GM23338 (cell line): ENCODE measurements at regions not wholly inside any gene's neighbourhood (a gene's known extent, or its start where the extent isn't known, plus 50 kb on each side); places are given as distances from the start of the nearest gene placed in this dataset.

Experiments
- CTCF ChIP-seq, 2 experiments: fragments of 200-600 bp in 1 of 2; sonication (generic) in 1 of 2; conservative IDR thresholded peaks; 2 replicates each; pipeline versions ENCODE4 v1.5.1 to v1.6.1; 2016 to 2017; ENCODE audit warnings: antibody characterized with exemption in 2 of 2, low read depth in 2 of 2, mild to moderate bottlenecking in 2 of 2, moderate library complexity in 1 of 2
- ETS1 ChIP-seq: IDR thresholded peaks from 2 replicates; pipeline ENCODE4 v1.6.1; 2016; ENCODE audit warnings: antibody characterized with exemption
- EZH2 ChIP-seq: fragments of 200-600 bp; sonication (generic); IDR thresholded peaks from one replicate; pipeline ENCODE4 v1.8.0; 2017; ENCODE audit warnings: antibody characterized with exemption, mild to moderate bottlenecking, low read depth; ENCODE audit not compliant: unreplicated experiment
- EZH2phosphoT487 ChIP-seq: fragments of 200-600 bp; sonication (generic); IDR thresholded peaks from one replicate; pipeline ENCODE4 v1.8.1; 2018; ENCODE audit warnings: antibody characterized with exemption; ENCODE audit not compliant: unreplicated experiment
- JUNB ChIP-seq: IDR thresholded peaks from one replicate; pipeline ENCODE4 v1.6.1; 2016; ENCODE audit warnings: antibody characterized with exemption; ENCODE audit not compliant: unreplicated experiment
- NANOG ChIP-seq: IDR thresholded peaks from 2 replicates; pipeline ENCODE4 v1.6.1; 2016; ENCODE audit warnings: antibody characterized with exemption, borderline replicate concordance
- POLR2AphosphoS5 ChIP-seq: IDR thresholded peaks from 2 replicates; pipeline ENCODE4 v1.6.1; 2016; ENCODE audit warnings: antibody characterized with exemption, low read depth
- REST ChIP-seq: IDR thresholded peaks from one replicate; pipeline ENCODE4 v1.6.1; 2018; ENCODE audit warnings: antibody characterized with exemption; ENCODE audit not compliant: unreplicated experiment
- STAT1 ChIP-seq: IDR thresholded peaks from one replicate; pipeline ENCODE4 v1.6.1; 2016; ENCODE audit warnings: antibody characterized with exemption; ENCODE audit not compliant: unreplicated experiment
- ZNF114 ChIP-seq: fragments of 250-450 bp; sonication (Bioruptor Pico); IDR thresholded peaks from 2 replicates; pipeline ENCODE4 v1.5.0; 2020; ENCODE audit warnings: mild to moderate bottlenecking, moderate library complexity
- TF ChIP-seq, protein P1 (sequence below): fragments of 250-450 bp; sonication (Bioruptor Pico); IDR thresholded peaks from 2 replicates; pipeline ENCODE4 v1.5.0; 2020; ENCODE audit warnings: mild to moderate bottlenecking, moderate library complexity

- TF ChIP-seq EZH2 (no peak), CTCF (conservative IDR thresholded peaks at IDR 0.05; ENCODE audit: low read depth in 2 of 2) (no peak), POLR2AphosphoS5 (no peak), NANOG (no peak), EZH2phosphoT487 (no peak), JUNB (no peak), REST (no peak), ZNF114 (CRISPR knock-in tag) (no peak), ETS1 (no peak), STAT1 (no peak)
- TF ChIP-seq, protein P1, sequence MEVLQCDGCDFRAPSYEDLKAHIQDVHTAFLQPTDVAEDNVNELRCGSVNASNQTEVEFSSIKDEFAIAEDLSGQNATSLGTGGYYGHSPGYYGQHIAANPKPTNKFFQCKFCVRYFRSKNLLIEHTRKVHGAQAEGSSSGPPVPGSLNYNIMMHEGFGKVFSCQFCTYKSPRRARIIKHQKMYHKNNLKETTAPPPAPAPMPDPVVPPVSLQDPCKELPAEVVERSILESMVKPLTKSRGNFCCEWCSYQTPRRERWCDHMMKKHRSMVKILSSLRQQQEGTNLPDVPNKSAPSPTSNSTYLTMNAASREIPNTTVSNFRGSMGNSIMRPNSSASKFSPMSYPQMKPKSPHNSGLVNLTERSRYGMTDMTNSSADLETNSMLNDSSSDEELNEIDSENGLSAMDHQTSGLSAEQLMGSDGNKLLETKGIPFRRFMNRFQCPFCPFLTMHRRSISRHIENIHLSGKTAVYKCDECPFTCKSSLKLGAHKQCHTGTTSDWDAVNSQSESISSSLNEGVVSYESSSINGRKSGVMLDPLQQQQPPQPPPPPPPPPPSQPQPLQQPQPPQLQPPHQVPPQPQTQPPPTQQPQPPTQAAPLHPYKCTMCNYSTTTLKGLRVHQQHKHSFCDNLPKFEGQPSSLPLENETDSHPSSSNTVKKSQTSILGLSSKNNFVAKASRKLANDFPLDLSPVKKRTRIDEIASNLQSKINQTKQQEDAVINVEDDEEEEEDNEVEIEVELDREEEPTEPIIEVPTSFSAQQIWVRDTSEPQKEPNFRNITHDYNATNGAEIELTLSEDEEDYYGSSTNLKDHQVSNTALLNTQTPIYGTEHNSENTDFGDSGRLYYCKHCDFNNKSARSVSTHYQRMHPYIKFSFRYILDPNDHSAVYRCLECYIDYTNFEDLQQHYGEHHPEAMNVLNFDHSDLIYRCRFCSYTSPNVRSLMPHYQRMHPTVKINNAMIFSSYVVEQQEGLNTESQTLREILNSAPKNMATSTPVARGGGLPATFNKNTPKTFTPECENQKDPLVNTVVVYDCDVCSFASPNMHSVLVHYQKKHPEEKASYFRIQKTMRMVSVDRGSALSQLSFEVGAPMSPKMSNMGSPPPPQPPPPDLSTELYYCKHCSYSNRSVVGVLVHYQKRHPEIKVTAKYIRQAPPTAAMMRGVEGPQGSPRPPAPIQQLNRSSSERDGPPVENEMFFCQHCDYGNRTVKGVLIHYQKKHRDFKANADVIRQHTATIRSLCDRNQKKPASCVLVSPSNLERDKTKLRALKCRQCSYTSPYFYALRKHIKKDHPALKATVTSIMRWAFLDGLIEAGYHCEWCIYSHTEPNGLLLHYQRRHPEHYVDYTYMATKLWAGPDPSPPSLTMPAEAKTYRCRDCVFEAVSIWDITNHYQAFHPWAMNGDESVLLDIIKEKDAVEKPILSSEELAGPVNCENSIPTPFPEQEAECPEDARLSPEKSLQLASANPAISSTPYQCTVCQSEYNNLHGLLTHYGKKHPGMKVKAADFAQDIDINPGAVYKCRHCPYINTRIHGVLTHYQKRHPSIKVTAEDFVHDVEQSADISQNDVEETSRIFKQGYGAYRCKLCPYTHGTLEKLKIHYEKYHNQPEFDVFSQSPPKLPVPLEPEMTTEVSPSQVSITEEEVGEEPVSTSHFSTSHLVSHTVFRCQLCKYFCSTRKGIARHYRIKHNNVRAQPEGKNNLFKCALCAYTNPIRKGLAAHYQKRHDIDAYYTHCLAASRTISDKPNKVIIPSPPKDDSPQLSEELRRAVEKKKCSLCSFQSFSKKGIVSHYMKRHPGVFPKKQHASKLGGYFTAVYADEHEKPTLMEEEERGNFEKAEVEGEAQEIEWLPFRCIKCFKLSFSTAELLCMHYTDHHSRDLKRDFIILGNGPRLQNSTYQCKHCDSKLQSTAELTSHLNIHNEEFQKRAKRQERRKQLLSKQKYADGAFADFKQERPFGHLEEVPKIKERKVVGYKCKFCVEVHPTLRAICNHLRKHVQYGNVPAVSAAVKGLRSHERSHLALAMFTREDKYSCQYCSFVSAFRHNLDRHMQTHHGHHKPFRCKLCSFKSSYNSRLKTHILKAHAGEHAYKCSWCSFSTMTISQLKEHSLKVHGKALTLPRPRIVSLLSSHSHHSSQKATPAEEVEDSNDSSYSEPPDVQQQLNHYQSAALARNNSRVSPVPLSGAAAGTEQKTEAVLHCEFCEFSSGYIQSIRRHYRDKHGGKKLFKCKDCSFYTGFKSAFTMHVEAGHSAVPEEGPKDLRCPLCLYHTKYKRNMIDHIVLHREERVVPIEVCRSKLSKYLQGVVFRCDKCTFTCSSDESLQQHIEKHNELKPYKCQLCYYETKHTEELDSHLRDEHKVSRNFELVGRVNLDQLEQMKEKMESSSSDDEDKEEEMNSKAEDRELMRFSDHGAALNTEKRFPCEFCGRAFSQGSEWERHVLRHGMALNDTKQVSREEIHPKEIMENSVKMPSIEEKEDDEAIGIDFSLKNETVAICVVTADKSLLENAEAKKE (CRISPR knock-in tag) = no peak
These were observed 125.3 kb downstream of the RBFOX3 start for GRCh38 chr17:79485419-79485985.
